Caco-2 (cell line): ENCODE measurements at regions not wholly inside any gene's neighbourhood (a gene's known extent, or its start where the extent isn't known, plus 50 kb on each side); places are given as distances from the start of the nearest gene placed in this dataset.

ENCODE experiments used
- BruUV-seq: library from RNA; stranded (reverse); fragments of 400-500 nt; replicated peaks from 2 replicates; lab custom pipeline; 2021; lab: Mats Ljungman, UMichigan
- CTCF ChIA-PET: fragments of 300-600 bp; sonication (Branson Sonifier 250); formaldehyde crosslinking; loops from one replicate; lab custom pipeline; 2022; ENCODE audit warnings: antibody characterized with exemption; lab: Charles Lee
- POLR2A ChIA-PET: fragments of 300-600 bp; sonication (Branson Sonifier 250); formaldehyde crosslinking; loops from one replicate; lab custom pipeline; 2022; ENCODE audit warnings: antibody characterized with exemption; lab: Charles Lee
- DNase-seq, 2 experiments: peaks; one replicate each; pipeline versions ENCODE4 v3.0.0 to v3.0.0-alpha.2; 2020 to 2022
- H3K27me3 ChIP-seq: replicated peaks from 2 replicates; pipeline ENCODE4 v1.6.0; 2011; ENCODE audit warnings: low read length; ENCODE audit not compliant: control insufficient read depth, insufficient read depth
- H3K36me3 ChIP-seq: 2 replicates; pipeline ENCODE4 v1.5.1; 2011; ENCODE audit warnings: low read length; ENCODE audit not compliant: control insufficient read depth, insufficient read depth
- H3K4me1 ChIP-seq: fragments of 250-450 bp; sonication (Bioruptor Pico); 2 replicates; pipeline ENCODE4 v1.5.1; 2020; ENCODE audit warnings: mild to moderate bottlenecking
- H3K4me3 ChIP-seq: 2 replicates; pipeline ENCODE4 v1.5.1; 2011; ENCODE audit warnings: low read depth, mild to moderate bottlenecking, control low read depth, low read length
- H3K9me3 ChIP-seq: fragments of 250-450 bp; sonication (Bioruptor Pico); 2 replicates; pipeline ENCODE4 v1.5.1; 2020; ENCODE audit warnings: mild to moderate bottlenecking, moderate library complexity
- H3K27ac Mint-ChIP-seq: one replicate; pipeline ENCODE4 v1.8.0; 2022; ENCODE audit warnings: mixed read lengths; ENCODE audit not compliant: unreplicated experiment
- H3K27me3 Mint-ChIP-seq: one replicate; pipeline ENCODE4 v1.8.0; 2022; ENCODE audit warnings: mixed read lengths; ENCODE audit not compliant: insufficient read depth, unreplicated experiment
- H3K36me3 Mint-ChIP-seq: one replicate; pipeline ENCODE4 v1.8.0; 2022; ENCODE audit warnings: mild to moderate bottlenecking, mixed read lengths; ENCODE audit not compliant: insufficient read depth, unreplicated experiment
- H3K4me1 Mint-ChIP-seq: one replicate; pipeline ENCODE4 v1.8.0; 2022; ENCODE audit warnings: low read depth, mixed read lengths; ENCODE audit not compliant: unreplicated experiment
- H3K4me3 Mint-ChIP-seq: one replicate; pipeline ENCODE4 v1.8.0; 2022; ENCODE audit warnings: mild to moderate bottlenecking, moderate library complexity, mixed read lengths; ENCODE audit not compliant: unreplicated experiment
- H3K9me3 Mint-ChIP-seq: one replicate; pipeline ENCODE4 v1.8.0; 2022; ENCODE audit warnings: mixed read lengths; ENCODE audit not compliant: unreplicated experiment
- CTCF ChIP-seq, 2 experiments: fragments of 200-600 bp in 1 of 2; IDR thresholded peaks; 1 replicate in 1 of 2; 2 replicates in 1 of 2; pipeline versions ENCODE4 v1.5.1 to v1.8.0; 2011 to 2022; ENCODE audit warnings: antibody characterized with exemption in 1 of 2, control low read depth in 1 of 2, inconsistent platforms in 1 of 2, low read depth in 1 of 2, low read length in 1 of 2, mild to moderate bottlenecking in 1 of 2, moderate library complexity in 1 of 2; ENCODE audit not compliant: insufficient read depth in 1 of 2, severe bottlenecking in 1 of 2, unreplicated experiment in 1 of 2
- intact Hi-C: fragments of 100-400 bp; cut with micrococcal nuclease; formaldehyde crosslinking; loops from one replicate; pipeline ENCODE4 v1.10.0; 2022; ENCODE audit not compliant: unreplicated experiment

- BruUV-seq = no TSS peak
- POLR2A ChIA-PET = no interaction called here
- H3K9me3 Mint-ChIP-seq = no peaks in the 10 kb centered on the region
- no peak for TF ChIP-seq CTCF (IDR thresholded peaks at IDR 0.05; ENCODE audit: insufficient read depth in 1 of 2, low read depth in 1 of 2, low read length in 1 of 2, severe bottlenecking in 1 of 2, unreplicated experiment in 1 of 2)
- H3K27me3 Mint-ChIP-seq = no peaks in the 10 kb centered on the region
- H3K4me1 ChIP-seq = peaks cover 5% of the 10 kb centered on the region; the same call in 1 of the 2 replicates
- no peak for DNase-seq
- CTCF ChIA-PET = no interaction called here
- intact Hi-C loops = no loop called here
- H3K9me3 ChIP-seq = no peaks in the 10 kb centered on the region
- no peak overlapping the region for H3K27ac Mint-ChIP-seq
- no peak overlapping the region for H3K4me3 Mint-ChIP-seq
- H3K27me3 ChIP-seq = no peaks in the 10 kb centered on the region
- no peaks in the 10 kb centered on the region for H3K36me3 Mint-ChIP-seq
- H3K4me3 ChIP-seq = no peak overlapping the region
- H3K36me3 ChIP-seq = no peaks in the 10 kb centered on the region
- H3K4me1 Mint-ChIP-seq = peaks cover 15% of the 10 kb centered on the region
Measured at GRCh38 chr15:93361703-93362102, 272.7 kb upstream of the RGMA start.

- TF ChIP-seq CTCF (IDR thresholded peaks at IDR 0.05; ENCODE audit: insufficient read depth in 1 of 2, low read depth in 1 of 2, low read length in 1 of 2, severe bottlenecking in 1 of 2, unreplicated experiment in 1 of 2) = no peak
- BruUV-seq = no TSS peak
- Histone ChIP-seq H3K36me3 (no peaks in the 10 kb centered on the region), H3K4me3 (no peak overlapping the region), H3K27me3 (no peaks in the 10 kb centered on the region), H3K9me3 (no peaks in the 10 kb centered on the region), H3K4me1 (no peaks in the 10 kb centered on the region)
- DNase-seq = no peak
- intact Hi-C loops = no loop called here
- Mint-ChIP-seq H3K4me1 (peaks cover 8% of the 10 kb centered on the region), H3K4me3 (no peak overlapping the region), H3K36me3 (no peaks in the 10 kb centered on the region), H3K27ac (no peak overlapping the region), H3K27me3 (no peaks in the 10 kb centered on the region), H3K9me3 (no peaks in the 10 kb centered on the region)
- POLR2A ChIA-PET = no interaction called here
- CTCF ChIA-PET = no interaction called here
Measured at GRCh38 chr15:93360976-93361375, 272.0 kb upstream of the RGMA start.

- Mint-ChIP-seq H3K4me1 (peaks cover 8% of the 10 kb centered on the region), H3K27ac (no peak overlapping the region), H3K27me3 (no peaks in the 10 kb centered on the region), H3K36me3 (no peaks in the 10 kb centered on the region), H3K4me3 (no peak overlapping the region), H3K9me3 (no peaks in the 10 kb centered on the region)
- no peak for DNase-seq
- POLR2A ChIA-PET = no interaction called here
- CTCF ChIA-PET = no interaction called here
- TF ChIP-seq CTCF (IDR thresholded peaks at IDR 0.05; ENCODE audit: insufficient read depth in 1 of 2, low read depth in 1 of 2, low read length in 1 of 2, severe bottlenecking in 1 of 2, unreplicated experiment in 1 of 2) = no peak
- Histone ChIP-seq H3K36me3 (no peaks in the 10 kb centered on the region), H3K27me3 (no peaks in the 10 kb centered on the region), H3K9me3 (no peaks in the 10 kb centered on the region), H3K4me1 (no peaks in the 10 kb centered on the region), H3K4me3 (no peak overlapping the region)
- intact Hi-C loops = no loop called here
- no TSS peak for BruUV-seq
Measured at GRCh38 chr15:93360318-93360717, 271.3 kb upstream of the RGMA start.
